Stimulated activated naive CD8-positive, alpha-beta T cell treated with anti-CD3 and anti-CD28 coated beads, Interleukin-15, Interleukin-2, amounts not matched to agents 100 U/mL and 50 U/mL, for 24 hours (primary cell): ENCODE measurements at regions not wholly inside any gene's neighbourhood (a gene's known extent, or its start where the extent isn't known, plus 50 kb on each side); places are given as distances from the start of the nearest gene placed in this dataset.
"Not testable (repeated sequence)": the region's sequence is repeated elsewhere in the genome, so short reads cannot be mapped to it uniquely, and the experiment has no call there.

Source experiments
- ATAC-seq: fragments of 150-1000 bp; cut with Tn5 transposase; one replicate; pipeline ENCODE4 v1.10.0; 2021
- DNase-seq: peaks from one replicate; pipeline ENCODE4 v3.0.0; 2021

DNA sequence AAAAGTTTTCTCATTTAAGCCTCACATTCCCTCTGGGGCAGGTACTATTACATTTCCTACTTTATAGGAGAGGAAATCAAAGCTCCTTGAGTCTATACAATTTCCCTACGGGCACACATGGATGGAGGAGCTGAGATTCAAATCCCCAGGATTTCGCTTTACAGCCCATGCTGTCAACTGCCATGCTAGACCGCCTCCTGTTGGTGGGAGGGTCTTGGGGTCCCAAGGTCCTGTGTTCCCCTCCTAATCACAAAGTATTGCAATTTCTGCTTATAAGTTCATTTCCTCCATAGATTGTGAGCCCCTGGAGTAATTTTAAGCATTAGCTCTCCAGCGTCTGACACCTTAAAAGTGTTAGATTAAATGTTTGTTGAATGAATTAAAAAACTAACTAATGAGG lies 95.9 kb upstream of the SMARCA2 start:
- ATAC-seq (no peak), DNase-seq (no peak)

GRCh38 chr9:1920386-1920785 lies 94.8 kb upstream of the SMARCA2 start:
- DNase-seq (no peak), ATAC-seq (no peak)

GRCh38 chr9:1922026-1922425 lies 93.1 kb upstream of the SMARCA2 start:
- ATAC-seq (no peak), DNase-seq (no peak)

GRCh38 chr9:1927546-1927945 lies 87.6 kb upstream of the SMARCA2 start:
- ATAC-seq (no peak), DNase-seq (no peak)

GRCh38 chr9:1929134-1929533 lies 86.0 kb upstream of the SMARCA2 start:
- ATAC-seq (no peak), DNase-seq (no peak)

GRCh38 chr9:1929722-1930244 lies 85.4 kb upstream of the SMARCA2 start:
- ATAC-seq (no peak), DNase-seq (no peak)

GRCh38 chr9:1930245-1930736 lies 84.9 kb upstream of the SMARCA2 start:
- DNase-seq, ATAC-seq: not testable (repeated sequence)

- ATAC-seq (no peak), DNase-seq (no peak)
Measured at GRCh38 chr9:1938135-1938534, 77.0 kb upstream of the SMARCA2 start.

- ATAC-seq (no peak), DNase-seq (no peak)
Measured at GRCh38 chr9:1938675-1939170, 76.4 kb upstream of the SMARCA2 start.

- DNase-seq (no peak), ATAC-seq (no peak)
Measured at GRCh38 chr9:1939466-1939865, 75.7 kb upstream of the SMARCA2 start.

GRCh38 chr9:1939926-1940368 lies 75.2 kb upstream of the SMARCA2 start:
- DNase-seq (peak; percentile 20), ATAC-seq (peak; percentile 73)

- no peak for ATAC-seq
- DNase-seq = no peak
Measured at GRCh38 chr9:1941989-1942388, 73.2 kb upstream of the SMARCA2 start.

- no peak for ATAC-seq
- no peak for DNase-seq
Measured at GRCh38 chr9:1946526-1947283, 68.4 kb upstream of the SMARCA2 start.

- ATAC-seq = no peak
- no peak for DNase-seq
Measured at GRCh38 chr9:1947438-1947837, 67.7 kb upstream of the SMARCA2 start.

DNA sequence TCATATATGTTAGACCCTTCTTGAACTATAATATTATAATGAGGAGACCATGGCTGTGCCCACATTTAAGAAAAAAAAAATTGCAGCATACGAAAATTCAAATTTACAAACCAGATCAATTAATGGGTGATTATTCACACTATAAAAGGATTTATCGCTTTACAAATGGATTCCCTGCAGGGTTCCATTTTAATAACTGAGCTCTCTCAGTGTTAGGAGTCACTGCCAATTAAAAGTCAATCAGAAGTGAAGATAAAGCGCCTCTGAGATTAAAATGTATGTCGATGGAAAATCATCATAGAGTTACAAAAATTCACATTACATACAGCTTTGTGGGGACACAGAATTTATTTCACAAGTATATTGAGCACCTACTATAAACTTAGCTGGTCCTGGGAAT lies 66.6 kb upstream of the SMARCA2 start:
- DNase-seq (no peak), ATAC-seq (no peak)

- no peak for DNase-seq
- no peak for ATAC-seq
Measured at GRCh38 chr9:1951446-1951845, 63.7 kb upstream of the SMARCA2 start.

- ATAC-seq = no peak
- DNase-seq = no peak
Measured at GRCh38 chr9:1952001-1952400, 63.1 kb upstream of the SMARCA2 start.

DNA sequence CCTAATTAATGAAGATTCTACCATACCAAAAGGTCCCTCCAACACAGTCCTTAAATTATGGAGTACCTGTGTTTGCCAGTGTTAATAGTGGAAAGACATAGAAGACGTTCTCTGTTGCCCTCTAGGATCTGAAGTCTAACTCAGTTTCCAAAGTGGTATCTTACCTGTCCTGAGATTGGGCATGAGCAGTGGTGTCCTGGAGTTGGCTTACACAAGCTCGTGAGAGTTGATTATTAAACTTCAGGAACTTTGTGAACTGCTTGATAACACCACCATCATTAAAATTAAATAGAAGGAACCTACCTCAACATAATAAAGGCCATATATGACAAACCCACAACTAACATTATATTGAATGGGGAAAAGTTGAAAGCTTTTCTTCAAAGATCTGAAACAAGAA lies 60.9 kb upstream of the SMARCA2 start:
- no peak for ATAC-seq
- no peak for DNase-seq

DNA sequence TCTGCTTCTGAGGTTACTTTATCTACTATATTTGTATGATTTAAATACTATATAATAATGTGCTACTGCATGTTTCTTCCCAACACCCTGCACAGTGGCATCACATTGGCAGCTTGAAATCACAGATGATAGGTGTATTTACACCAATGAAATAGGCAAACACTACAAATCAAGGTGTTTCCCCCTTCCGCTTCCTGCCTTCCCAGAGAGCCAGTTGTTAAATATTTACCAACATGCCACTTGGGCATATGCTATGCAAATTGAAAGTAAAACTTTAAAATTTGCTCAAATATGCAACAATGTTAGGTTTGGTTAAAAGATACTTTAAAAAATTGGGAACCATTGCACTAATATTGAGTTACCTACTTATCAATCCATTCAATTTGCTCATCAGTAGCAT lies 58.2 kb upstream of the SMARCA2 start:
- no peak for ATAC-seq
- no peak for DNase-seq

DNA sequence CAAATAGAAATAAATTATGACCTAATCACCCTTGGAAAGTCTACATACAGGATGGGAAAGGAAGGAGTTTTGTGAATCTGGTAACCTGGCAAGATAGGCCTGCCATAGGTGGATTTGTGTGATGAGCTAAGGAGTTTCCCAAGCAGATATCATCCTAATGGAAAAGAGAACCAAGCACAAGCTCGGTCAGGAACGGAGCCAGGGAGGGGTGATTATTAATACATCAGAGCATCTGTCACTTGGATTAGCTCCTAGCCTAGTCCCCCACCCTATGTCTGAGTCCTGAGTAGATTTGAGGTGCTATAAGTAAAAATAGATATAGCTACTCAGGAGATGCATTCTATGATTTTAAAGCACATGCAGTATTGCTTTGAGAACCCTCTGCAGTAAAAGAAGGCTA lies 57.3 kb upstream of the SMARCA2 start:
- DNase-seq (no peak), ATAC-seq (no peak)

GRCh38 chr9:1959371-1959770 lies 55.8 kb upstream of the SMARCA2 start:
- DNase-seq = no peak
- ATAC-seq = no peak

- ATAC-seq (no peak), DNase-seq (no peak)
Measured at GRCh38 chr9:1960342-1961042, 54.7 kb upstream of the SMARCA2 start.

DNA sequence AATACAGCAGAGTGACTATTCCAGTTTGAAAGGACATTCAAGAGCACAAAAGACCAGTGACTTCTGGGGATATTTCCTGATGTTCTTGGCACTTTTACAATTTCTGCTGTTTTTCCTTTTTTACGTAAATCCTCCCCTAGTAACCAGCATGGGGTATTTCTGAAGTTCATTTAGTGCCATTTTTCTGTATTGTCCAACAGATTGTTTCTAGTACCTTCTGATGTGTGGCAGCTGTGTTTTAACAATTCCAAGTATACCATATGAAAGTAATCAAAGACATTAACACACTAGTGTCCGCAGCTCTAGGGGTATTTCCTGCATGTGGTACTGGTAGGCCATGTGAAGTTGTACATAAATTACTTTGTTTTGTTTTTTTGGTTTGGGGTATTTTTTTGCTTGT lies 53.0 kb upstream of the SMARCA2 start:
- ATAC-seq = no peak
- no peak for DNase-seq
